ENCODE measurements at regions not wholly inside any gene's neighbourhood (a gene's known extent, or its start where the extent isn't known, plus 50 kb on each side); places are given as distances from the start of the nearest gene placed in this dataset.

DNA sequence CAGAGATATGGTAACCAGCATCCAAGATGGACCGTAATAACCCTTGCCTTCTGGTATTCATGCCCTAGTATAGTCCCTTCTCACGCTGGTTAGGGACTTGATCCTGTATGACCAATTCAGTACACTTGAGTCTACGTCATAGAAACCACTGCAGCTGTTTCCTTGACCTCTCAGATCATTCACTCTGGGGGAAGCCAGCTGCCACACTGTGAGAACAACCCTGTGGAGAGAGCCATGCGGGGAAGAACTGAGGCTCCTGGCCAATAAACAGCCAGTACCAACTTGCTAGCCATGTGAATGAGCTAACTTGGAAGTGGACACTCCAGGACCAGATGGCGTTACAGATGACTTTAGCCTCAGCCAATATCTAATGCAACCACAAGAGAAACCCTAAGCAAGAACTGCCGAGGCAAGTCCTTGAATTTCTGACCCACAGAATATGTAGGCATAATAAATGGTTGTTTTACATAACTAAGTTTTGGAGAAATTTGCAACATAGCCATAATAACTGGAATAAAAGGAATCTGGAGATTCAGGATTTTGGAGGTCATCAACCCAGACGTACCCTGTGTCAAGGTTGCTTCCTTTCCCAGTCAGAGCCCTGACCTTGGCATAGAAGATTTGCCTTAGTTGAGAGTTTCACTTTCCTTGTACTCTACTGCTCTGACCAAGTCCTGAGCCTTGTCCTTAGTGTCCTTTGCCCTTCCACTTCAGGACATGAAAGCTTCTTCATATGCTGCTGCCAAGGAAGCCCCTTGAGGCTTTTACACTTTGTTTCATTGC, 87.3 kb upstream of the ZNF81 start:
- TF ChIP-seq, protein P1, sequence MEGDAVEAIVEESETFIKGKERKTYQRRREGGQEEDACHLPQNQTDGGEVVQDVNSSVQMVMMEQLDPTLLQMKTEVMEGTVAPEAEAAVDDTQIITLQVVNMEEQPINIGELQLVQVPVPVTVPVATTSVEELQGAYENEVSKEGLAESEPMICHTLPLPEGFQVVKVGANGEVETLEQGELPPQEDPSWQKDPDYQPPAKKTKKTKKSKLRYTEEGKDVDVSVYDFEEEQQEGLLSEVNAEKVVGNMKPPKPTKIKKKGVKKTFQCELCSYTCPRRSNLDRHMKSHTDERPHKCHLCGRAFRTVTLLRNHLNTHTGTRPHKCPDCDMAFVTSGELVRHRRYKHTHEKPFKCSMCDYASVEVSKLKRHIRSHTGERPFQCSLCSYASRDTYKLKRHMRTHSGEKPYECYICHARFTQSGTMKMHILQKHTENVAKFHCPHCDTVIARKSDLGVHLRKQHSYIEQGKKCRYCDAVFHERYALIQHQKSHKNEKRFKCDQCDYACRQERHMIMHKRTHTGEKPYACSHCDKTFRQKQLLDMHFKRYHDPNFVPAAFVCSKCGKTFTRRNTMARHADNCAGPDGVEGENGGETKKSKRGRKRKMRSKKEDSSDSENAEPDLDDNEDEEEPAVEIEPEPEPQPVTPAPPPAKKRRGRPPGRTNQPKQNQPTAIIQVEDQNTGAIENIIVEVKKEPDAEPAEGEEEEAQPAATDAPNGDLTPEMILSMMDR (IDR thresholded peaks at IDR 0.05): no peak
- TF ChIP-seq POLR2A (IDR thresholded peaks at IDR 0.05): no peak

All from breast epithelium (tissue), 3 donors.